Mammary epithelial cell (primary cell): ENCODE measurements at regions not wholly inside any gene's neighbourhood (a gene's known extent, or its start where the extent isn't known, plus 50 kb on each side); places are given as distances from the start of the nearest gene placed in this dataset.

Source experiments
- CTCF ChIP-seq, 2 donors: IDR thresholded peaks in 1 of 2; conservative IDR thresholded peaks in 1 of 2; 2 replicates each; pipeline ENCODE4 v1.5.1; 2011 to 2012; ENCODE audit warnings: inconsistent platforms in 2 of 2, low read length in 2 of 2, mild to moderate bottlenecking in 2 of 2, control low read depth in 1 of 2, low read depth in 1 of 2; ENCODE audit not compliant: insufficient read depth in 1 of 2; ENCODE audit errors: extremely low read depth in 1 of 2
- EZH2 ChIP-seq: IDR thresholded peaks from 2 replicates; pipeline ENCODE4 v1.6.1; 2012; ENCODE audit warnings: low read length, inconsistent platforms, borderline replicate concordance

- no peak for TF ChIP-seq EZH2
- no peak for TF ChIP-seq CTCF (conservative IDR thresholded peaks at IDR 0.05 in 1 of 2, IDR thresholded peaks at IDR 0.05 in 1 of 2; ENCODE audit: extremely low read depth in 1 of 2, insufficient read depth in 1 of 2, low read depth in 1 of 2, low read length in 2 of 2)
Observed at GRCh38 chr1:96487394-96487793, 234.2 kb upstream of the PTBP2 start.
